ENCODE measurements at regions not wholly inside any gene's neighbourhood (a gene's known extent, or its start where the extent isn't known, plus 50 kb on each side); places are given as distances from the start of the nearest gene placed in this dataset.

DNA sequence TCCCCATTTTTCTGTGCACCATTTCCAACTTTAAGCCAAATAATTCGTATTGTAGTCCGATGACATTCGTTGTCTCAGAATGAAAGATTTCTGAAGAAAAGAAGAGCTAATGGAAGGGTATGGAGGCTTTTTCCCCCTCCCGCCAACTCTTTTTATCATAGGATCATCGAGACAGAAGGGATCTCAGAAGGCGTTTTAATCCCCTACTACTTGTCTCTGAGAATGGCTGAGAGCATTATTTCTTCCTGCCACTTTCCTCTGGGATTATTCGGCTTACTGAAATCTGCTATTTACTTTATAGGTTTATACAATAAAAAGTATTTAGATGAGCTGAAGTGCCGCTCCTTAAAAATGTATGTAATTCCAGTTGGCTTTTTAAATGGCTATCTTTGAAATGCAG is 789.8 kb downstream of the EDEM1 start:
- intact Hi-C loops (cut with micrococcal nuclease; ENCODE audit: unreplicated experiment): no loop called here
- FAIRE-seq (no peak), ATAC-seq (no peak), DNase-seq (ENCODE audit: low spot score) (no peak)
- WGBS (ENCODE audit: low lambda C conversion rate): 33% methylated on average over 8 of the region's 8 CpGs
- Histone ChIP-seq H3K4me3 (replicated peaks in 1 of 3; ENCODE audit: insufficient read depth in 1 of 3, low read depth in 2 of 3, low read length in 3 of 3) (no peak overlapping the region), H3K4me1 (ENCODE audit: insufficient read depth, low read length) (no peaks in the 10 kb centered on the region), H3K27ac (ENCODE audit: extremely low read length, insufficient read depth, low read length) (no peak overlapping the region), H3K9ac (ENCODE audit: insufficient read depth, low read depth, low read length) (no peak overlapping the region), H3K36me3 (replicated peaks in 1 of 2; ENCODE audit: control insufficient read depth in 1 of 2, insufficient read depth in 2 of 2, low read length in 2 of 2) (no peaks in the 10 kb centered on the region), H2AFZ (ENCODE audit: low read length) (no peak overlapping the region), H3K27me3 (ENCODE audit: control insufficient read depth in 1 of 2, insufficient read depth in 2 of 2, low read length in 2 of 2) (no peaks in the 10 kb centered on the region; a peak in 1 of 5 replicates), H3K4me2 (ENCODE audit: low read depth, low read length) (no peak overlapping the region), H3K9me3 (ENCODE audit: low read length) (peaks cover 87% of the 10 kb centered on the region), H4K20me1 (ENCODE audit: insufficient read depth, low read length) (no peaks in the 10 kb centered on the region), H3K79me2 (ENCODE audit: insufficient read depth, low read length) (no peaks in the 10 kb centered on the region)
- in situ Hi-C loops (cut with HindIII; ENCODE audit: extremely low pct_ligation_motif_present, low pct_unique_long_range_greater_than_20kb): no loop called here
- ChIA-PET CTCF (ENCODE audit: low intra/inter-chr PET ratio, low total read pairs) (no interaction called here), POLR2A (no interaction called here)
- no TSS peak for BruUV-seq (replicated peaks)
- TF ChIP-seq ZNF33B (CRISPR knock-in tag; IDR thresholded peaks at IDR 0.05): no peak
- no peak for TF ChIP-seq JDP2 (CRISPR knock-in tag; IDR thresholded peaks at IDR 0.05; ENCODE audit: borderline replicate concordance)
- TF ChIP-seq ZNF543 (CRISPR knock-in tag; IDR thresholded peaks at IDR 0.05): no peak

DNA sequence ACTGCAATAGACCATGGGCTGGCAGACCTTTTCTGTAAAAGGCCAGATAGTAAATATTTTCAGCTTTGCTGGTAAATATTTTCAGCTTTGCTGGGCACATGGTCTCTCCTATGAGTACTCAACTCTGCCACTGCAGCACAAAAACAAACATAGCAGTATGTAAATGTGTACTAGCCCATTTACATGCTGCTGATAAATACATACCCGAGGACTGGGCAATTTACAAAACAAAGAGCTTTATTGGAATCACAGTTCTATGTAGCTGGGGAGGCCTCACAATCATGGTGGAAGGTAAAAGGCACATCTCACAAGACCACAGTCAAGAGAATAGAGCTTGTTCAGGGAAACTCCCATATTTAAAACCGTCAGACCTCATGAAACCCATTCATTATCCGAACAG is 793.0 kb downstream of the EDEM1 start:
- H3K4me1 ChIP-seq (ENCODE audit: insufficient read depth, low read length): no peaks in the 10 kb centered on the region
- peaks cover 88% of the 10 kb centered on the region for H3K9me3 ChIP-seq (ENCODE audit: low read length)
- in situ Hi-C loops (cut with HindIII; ENCODE audit: extremely low pct_ligation_motif_present, low pct_unique_long_range_greater_than_20kb) (no loop called here), intact Hi-C loops (cut with micrococcal nuclease; ENCODE audit: unreplicated experiment) (no loop called here)
- CTCF ChIA-PET (ENCODE audit: low intra/inter-chr PET ratio, low total read pairs): no interaction called here
- WGBS (ENCODE audit: low lambda C conversion rate): 0% methylated on average over 2 of the region's 3 CpGs
- no peaks in the 10 kb centered on the region for H4K20me1 ChIP-seq (ENCODE audit: insufficient read depth, low read length)
- POLR2A ChIA-PET: no interaction called here
- no peaks in the 10 kb centered on the region for H3K36me3 ChIP-seq (replicated peaks in 1 of 2; ENCODE audit: control insufficient read depth in 1 of 2, insufficient read depth in 2 of 2, low read length in 2 of 2)
- no peak for TF ChIP-seq BRD4 (CRISPR knock-in tag; IDR thresholded peaks at IDR 0.05)
- TF ChIP-seq, protein P1, sequence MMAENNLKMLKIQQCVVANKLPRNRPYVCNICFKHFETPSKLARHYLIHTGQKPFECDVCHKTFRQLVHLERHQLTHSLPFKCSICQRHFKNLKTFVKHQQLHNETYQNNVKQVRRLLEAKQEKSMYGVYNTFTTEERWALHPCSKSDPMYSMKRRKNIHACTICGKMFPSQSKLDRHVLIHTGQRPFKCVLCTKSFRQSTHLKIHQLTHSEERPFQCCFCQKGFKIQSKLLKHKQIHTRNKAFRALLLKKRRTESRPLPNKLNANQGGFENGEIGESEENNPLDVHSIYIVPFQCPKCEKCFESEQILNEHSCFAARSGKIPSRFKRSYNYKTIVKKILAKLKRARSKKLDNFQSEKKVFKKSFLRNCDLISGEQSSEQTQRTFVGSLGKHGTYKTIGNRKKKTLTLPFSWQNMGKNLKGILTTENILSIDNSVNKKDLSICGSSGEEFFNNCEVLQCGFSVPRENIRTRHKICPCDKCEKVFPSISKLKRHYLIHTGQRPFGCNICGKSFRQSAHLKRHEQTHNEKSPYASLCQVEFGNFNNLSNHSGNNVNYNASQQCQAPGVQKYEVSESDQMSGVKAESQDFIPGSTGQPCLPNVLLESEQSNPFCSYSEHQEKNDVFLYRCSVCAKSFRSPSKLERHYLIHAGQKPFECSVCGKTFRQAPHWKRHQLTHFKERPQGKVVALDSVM (CRISPR knock-in tag; IDR thresholded peaks at IDR 0.05): no peak
- TF ChIP-seq NFRKB (IDR thresholded peaks at IDR 0.05): no peak
- no peak overlapping the region for H3K9ac ChIP-seq (ENCODE audit: insufficient read depth, low read depth, low read length)
- no peak overlapping the region for H3K27ac ChIP-seq (ENCODE audit: extremely low read length, insufficient read depth, low read length)
- no peaks in the 10 kb centered on the region for H3K27me3 ChIP-seq (ENCODE audit: control insufficient read depth in 1 of 2, insufficient read depth in 2 of 2, low read length in 2 of 2)
- no peak overlapping the region for H3K4me3 ChIP-seq (replicated peaks in 1 of 3; ENCODE audit: insufficient read depth in 1 of 3, low read depth in 2 of 3, low read length in 3 of 3)
- no peak overlapping the region for H2AFZ ChIP-seq (ENCODE audit: low read length)
- no peak for DNase-seq (ENCODE audit: low spot score)
- ATAC-seq: no peak
- no peaks in the 10 kb centered on the region for H3K79me2 ChIP-seq (ENCODE audit: insufficient read depth, low read length)
- H3K4me2 ChIP-seq (ENCODE audit: low read depth, low read length): no peak overlapping the region
- FAIRE-seq: no peak
- BruUV-seq (replicated peaks): no TSS peak
